ENCODE measurements at regions not wholly inside any gene's neighbourhood (a gene's known extent, or its start where the extent isn't known, plus 50 kb on each side); places are given as distances from the start of the nearest gene placed in this dataset.
"Not testable (repeated sequence)": the region's sequence is repeated elsewhere in the genome, so short reads cannot be mapped to it uniquely, and the experiment has no call there.

GRCh38 chr7:124645704-124646103 lies 119.9 kb downstream of the GPR37 start:
- no peak for DNase-seq (ENCODE audit: low read depth, low spot score)
- H3K27ac ChIP-seq, result no peak overlapping the region

DNA sequence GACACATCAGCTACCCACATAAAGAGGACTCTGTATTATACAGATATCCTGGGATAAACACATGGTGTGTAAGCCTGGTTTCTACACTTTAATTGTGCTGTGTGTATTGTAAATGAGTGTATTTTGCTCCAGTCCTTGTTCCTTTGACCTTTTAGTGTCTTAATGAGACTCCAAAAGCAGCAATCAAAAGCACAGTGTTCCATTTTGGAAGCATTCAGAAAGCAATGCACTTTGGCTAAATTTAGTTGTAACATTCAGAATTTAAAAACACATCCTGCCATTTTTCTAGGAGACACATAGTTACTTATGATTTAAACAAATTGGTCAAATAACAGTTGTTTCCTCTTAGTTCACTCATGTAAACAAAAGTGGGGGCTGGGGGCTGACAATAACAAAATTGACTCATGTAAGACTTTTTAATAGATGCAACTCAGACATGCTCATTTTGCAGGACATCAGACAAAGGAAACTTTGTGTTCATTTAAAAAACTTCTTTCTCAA lies 122.2 kb downstream of the GPR37 start:
- DNase-seq (ENCODE audit: low read depth, low spot score), result no peak
- H3K27ac ChIP-seq, result no peak overlapping the region

- no peak for DNase-seq (ENCODE audit: low read depth, low spot score)
- no peak overlapping the region for H3K27ac ChIP-seq
Measured at GRCh38 chr7:124635416-124635815, 130.2 kb downstream of the GPR37 start.

GRCh38 chr7:124633740-124634139 lies 131.9 kb downstream of the GPR37 start:
- no peak overlapping the region for H3K27ac ChIP-seq
- no peak for DNase-seq (ENCODE audit: low read depth, low spot score)

GRCh38 chr7:124630395-124630794 lies 135.2 kb downstream of the GPR37 start:
- H3K27ac ChIP-seq, result no peak overlapping the region
- DNase-seq (ENCODE audit: low read depth, low spot score), result no peak

DNA sequence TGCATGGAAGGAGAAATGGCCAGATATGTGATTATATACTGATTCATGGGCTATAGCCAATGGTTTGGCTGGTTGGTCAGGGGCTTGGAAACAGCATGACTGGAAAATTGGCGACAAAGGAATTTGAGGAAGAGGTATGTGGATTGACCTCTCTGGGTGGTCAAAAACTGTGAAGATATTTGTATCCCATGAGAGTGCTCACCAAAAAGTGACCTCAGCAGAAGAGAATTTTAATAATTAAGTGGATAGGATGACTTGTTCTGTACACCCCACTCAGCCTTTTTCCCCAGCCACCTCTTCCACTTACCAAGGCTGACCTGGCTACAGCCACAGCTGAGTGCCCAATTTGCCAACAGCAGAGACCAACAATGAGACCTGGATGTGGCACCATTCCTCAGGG lies 146.7 kb downstream of the GPR37 start:
- H3K27ac ChIP-seq, result no peak overlapping the region
- no peak for DNase-seq (ENCODE audit: low read depth, low spot score)

GRCh38 chr7:124618051-124618450 lies 147.5 kb downstream of the GPR37 start:
- not testable (repeated sequence) for DNase-seq (ENCODE audit: low read depth, low spot score); H3K27ac ChIP-seq

GRCh38 chr7:124603066-124603465 lies 162.5 kb downstream of the GPR37 start:
- no peak overlapping the region for H3K27ac ChIP-seq
- DNase-seq (ENCODE audit: low read depth, low spot score), result peak; percentile 29

- no peak for DNase-seq (ENCODE audit: low read depth, low spot score)
- no peak overlapping the region for H3K27ac ChIP-seq
Measured at GRCh38 chr7:124597509-124597908, 168.1 kb downstream of the GPR37 start.

DNA sequence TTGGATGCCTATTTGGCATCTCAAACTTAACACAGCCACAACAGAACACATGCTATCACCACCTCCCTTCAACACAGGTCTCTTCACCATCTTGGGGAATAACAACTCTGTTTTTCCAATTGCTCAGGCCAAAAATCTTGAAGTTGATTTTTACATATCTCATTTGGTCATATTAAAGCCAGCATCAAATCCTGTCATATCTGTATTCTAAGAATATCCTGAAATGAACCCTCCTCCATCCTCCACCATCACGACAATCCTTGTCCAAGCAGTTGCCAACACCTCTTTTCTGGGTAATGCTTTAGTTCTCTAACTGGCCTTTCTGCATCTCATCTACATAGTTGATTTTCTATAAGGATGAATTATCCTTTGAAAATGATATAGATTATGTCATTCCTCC lies 168.7 kb downstream of the GPR37 start:
- H3K27ac ChIP-seq, result no peak overlapping the region
- no peak for DNase-seq (ENCODE audit: low read depth, low spot score)

DNA sequence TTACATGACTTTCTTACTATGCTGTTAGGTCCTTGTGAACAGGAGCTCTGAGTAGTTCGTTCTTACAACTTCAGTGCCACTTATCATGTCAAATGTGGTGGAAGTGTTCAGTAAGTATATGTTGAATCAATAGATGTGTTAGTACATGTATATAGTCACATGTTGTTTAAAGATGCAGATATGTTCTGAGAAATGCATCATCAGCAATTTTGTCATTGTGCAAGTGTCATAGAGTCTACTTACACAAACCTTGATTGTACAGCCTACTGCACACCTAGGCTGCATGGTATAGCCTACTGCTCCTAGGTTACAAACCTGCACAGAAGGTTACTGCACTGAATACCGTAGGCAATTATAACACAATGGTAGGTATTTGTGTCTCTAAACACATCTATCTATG lies 174.8 kb downstream of the GPR37 start:
- H3K27ac ChIP-seq, result no peak overlapping the region

DNA sequence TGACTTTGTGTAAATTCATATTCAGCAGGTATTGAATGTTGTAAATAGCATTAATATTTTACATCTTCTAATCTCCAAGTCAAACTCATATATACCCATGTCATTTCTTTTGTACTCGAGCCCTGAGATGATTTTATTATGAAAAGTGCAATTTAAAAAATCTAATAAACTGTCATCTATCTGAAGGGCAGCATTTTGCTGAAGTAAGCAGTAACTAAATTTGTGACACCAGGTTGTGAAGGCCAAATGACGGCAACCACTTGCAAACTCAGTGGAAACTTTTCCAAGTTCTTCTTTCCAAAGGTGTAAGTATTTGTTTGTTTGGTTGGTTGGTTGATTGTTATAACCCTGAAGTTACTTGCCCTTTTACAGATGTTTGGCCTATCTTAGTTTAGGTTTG lies 188.3 kb downstream of the GPR37 start:
- H3K27ac ChIP-seq, result no peak overlapping the region
- DNase-seq (ENCODE audit: low read depth, low spot score), result no peak

More for the DNA sequence above, 174.8 kb downstream of the GPR37 start:
- no peak for DNase-seq (ENCODE audit: low read depth, low spot score)

DNA sequence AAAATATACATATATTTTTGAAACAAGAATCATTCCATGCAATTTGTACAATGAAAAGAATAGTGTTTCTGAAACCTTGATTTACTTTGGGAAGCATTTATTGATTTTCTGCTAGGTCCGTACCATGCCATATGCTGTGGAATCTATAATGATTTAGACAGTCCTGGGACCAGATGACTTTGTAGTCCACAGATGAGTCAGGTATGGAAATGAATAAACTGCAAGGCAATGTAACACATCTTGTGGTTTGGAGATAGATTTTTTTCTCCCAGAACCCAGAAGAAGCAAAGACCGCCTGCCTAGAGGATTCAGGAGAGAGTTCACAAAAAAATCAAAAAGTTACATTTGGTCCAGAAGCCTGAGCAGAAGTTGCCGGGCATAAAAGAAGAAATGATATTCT lies 190.4 kb downstream of the GPR37 start:
- no peak for DNase-seq (ENCODE audit: low read depth, low spot score)
- H3K27ac ChIP-seq, result no peak overlapping the region

- no peak overlapping the region for H3K27ac ChIP-seq
- DNase-seq (ENCODE audit: low read depth, low spot score), result no peak
Measured at GRCh38 chr7:124570558-124570957, 195.0 kb downstream of the GPR37 start.

DNA sequence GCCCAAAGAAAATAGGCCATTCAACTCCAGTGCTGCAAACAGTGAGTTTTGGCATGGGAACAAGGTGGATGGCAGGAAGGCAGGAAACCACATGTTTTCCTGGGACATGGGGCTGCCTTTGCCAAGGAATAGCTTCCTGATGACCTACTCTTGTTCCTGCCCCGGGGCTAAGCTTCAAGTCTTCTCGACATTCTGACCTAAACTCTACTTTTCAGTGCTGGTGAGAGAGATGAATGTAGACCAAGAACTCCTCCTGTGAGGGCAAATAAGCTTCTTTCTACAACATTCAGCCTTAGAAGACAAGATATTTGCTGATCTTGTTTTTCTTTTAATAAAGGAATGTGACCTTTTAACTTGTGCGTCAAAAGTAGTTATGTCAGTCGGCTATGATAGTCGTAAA lies 199.0 kb downstream of the GPR37 start:
- DNase-seq (ENCODE audit: low read depth, low spot score), result peak; percentile 16
- no peak overlapping the region for H3K27ac ChIP-seq

DNA sequence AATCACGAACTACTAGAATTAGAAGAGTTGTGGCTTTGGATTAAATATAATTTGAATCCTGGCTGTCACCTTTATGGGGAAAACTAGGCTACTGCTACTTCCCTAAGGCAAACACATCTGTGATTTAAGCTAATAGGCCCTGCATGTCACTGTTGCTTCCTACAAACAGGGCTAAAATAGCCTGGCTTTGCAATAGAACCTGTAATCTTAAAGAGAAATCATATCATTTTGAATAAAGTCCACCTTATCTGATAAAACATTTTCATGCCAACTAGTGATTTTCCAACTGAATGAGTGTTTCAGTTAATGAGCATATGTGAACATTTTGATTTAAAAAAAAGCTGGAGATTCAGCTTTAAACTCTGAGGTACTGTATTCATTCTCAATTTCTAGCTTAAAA lies 208.0 kb downstream of the GPR37 start:
- no peak for DNase-seq (ENCODE audit: low read depth, low spot score)
- no peak overlapping the region for H3K27ac ChIP-seq

- H3K27ac ChIP-seq, result no peak overlapping the region
- no peak for DNase-seq (ENCODE audit: low read depth, low spot score)
Measured at GRCh38 chr7:124557101-124557500, 208.5 kb downstream of the GPR37 start.

- H3K27ac ChIP-seq, result no peak overlapping the region
- no peak for DNase-seq (ENCODE audit: low read depth, low spot score)
Measured at GRCh38 chr7:124553502-124553901, 212.1 kb downstream of the GPR37 start.

GRCh38 chr7:124552217-124552616 lies 213.4 kb downstream of the GPR37 start:
- H3K27ac ChIP-seq, result no peak overlapping the region
- DNase-seq (ENCODE audit: low read depth, low spot score), result no peak

DNA sequence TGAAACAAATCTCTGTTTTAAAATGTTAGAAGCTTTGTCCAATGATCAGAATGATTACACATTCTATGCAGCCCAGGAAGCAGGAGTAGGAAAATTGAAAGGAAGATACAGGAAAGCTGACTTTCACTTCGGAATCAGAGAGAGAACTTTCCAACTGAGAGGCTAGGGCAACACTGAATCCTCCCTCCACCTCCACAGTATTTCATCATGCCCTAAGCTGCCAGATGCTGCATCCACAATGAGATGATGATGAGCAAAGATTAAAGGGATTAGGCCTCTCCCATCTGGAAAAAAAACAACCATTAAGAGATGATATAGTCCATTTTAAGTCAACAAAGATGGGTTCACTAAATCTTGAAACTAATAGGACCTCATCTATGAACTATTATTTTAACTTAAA lies 215.6 kb downstream of the GPR37 start:
- DNase-seq (ENCODE audit: low read depth, low spot score), result no peak
- H3K27ac ChIP-seq, result no peak overlapping the region

- no peak for DNase-seq (ENCODE audit: low read depth, low spot score)
- no peak overlapping the region for H3K27ac ChIP-seq
Measured at GRCh38 chr7:124542476-124542875, 223.1 kb downstream of the GPR37 start.

DNA sequence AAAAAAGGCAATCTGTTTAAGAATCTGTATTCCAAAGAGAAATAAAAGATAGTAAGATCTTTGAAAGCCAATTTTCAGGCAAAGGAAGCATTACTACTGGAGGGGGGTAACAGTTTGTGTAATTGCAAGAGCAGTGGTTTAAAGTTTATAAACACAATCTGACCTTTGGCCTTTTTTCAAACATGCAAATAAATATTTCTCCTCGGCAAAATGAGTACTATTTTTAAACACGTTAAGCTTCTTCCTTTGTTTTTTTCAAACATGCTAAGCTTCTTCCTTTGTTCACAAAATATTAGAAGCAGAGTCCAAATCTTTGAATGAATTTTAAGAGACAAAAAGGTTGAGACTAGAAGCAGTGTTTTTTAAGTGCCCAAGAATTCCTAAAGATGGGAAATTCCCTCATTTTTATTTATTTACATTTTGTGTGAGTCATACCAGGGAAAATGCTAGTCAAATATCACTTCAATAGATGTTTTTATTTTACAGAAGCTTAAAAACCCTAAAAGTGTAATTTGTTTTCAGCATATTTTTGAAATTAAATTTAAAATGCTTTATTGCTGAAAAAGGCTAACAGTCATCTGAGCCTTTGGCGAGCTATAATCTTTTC lies 229.3 kb downstream of the GPR37 start:
- no peak overlapping the region for H3K27ac ChIP-seq

GRCh38 chr7:124532166-124532565 lies 233.4 kb downstream of the GPR37 start:
- DNase-seq (ENCODE audit: low read depth, low spot score), result no peak
- no peak overlapping the region for H3K27ac ChIP-seq

More for the DNA sequence above, 229.3 kb downstream of the GPR37 start:
- no peak for DNase-seq (ENCODE audit: low read depth, low spot score)
